Spleen (tissue), 11 donors: ENCODE measurements at regions not wholly inside any gene's neighbourhood (a gene's known extent, or its start where the extent isn't known, plus 50 kb on each side); places are given as distances from the start of the nearest gene placed in this dataset.

ENCODE experiments used
- DNase-seq: peaks from one replicate; pipeline ENCODE4 v3.0.0-alpha.2; 2020
- H3K27ac ChIP-seq, 8 donors: fragments of 200-600 bp; sonication (generic) in 7 of 8; 1 replicate in 4 of 8; 2 replicates in 4 of 8; pipeline versions ENCODE4 v1.5.0 to v1.8.0; 2016 to 2021; ENCODE audit warnings: inconsistent platforms in 4 of 8, mild to moderate bottlenecking in 4 of 8, moderate library complexity in 1 of 8
- H3K27me3 ChIP-seq, 7 donors: fragments of 200-600 bp; sonication (generic) in 6 of 7; replicated peaks in 1 of 7; 1 replicate in 4 of 7; 2 replicates in 3 of 7; pipeline versions ENCODE4 v1.5.0 to v1.8.0; 2016 to 2021; ENCODE audit warnings: inconsistent platforms in 3 of 7, mild to moderate bottlenecking in 1 of 7
- H3K36me3 ChIP-seq, 6 donors: fragments of 200-600 bp; sonication (generic) in 5 of 6; 1 replicate in 4 of 6; 2 replicates in 2 of 6; pipeline versions ENCODE4 v1.5.0 to v1.8.0; 2016 to 2021; ENCODE audit warnings: inconsistent platforms in 2 of 6
- H3K4me1 ChIP-seq, 6 donors: fragments of 200-600 bp; sonication (generic) in 5 of 6; 1 replicate in 3 of 6; 2 replicates in 3 of 6; pipeline versions ENCODE4 v1.5.0 to v1.8.0; 2016 to 2021; ENCODE audit warnings: inconsistent platforms in 3 of 6
- H3K4me3 ChIP-seq, 8 donors: fragments of 200-600 bp; sonication (generic) in 7 of 8; 1 replicate in 4 of 8; 2 replicates in 4 of 8; pipeline versions ENCODE4 v1.5.0 to v1.8.0; 2016 to 2021; ENCODE audit warnings: inconsistent platforms in 4 of 8, mild to moderate bottlenecking in 4 of 8, moderate library complexity in 2 of 8
- H3K9me3 ChIP-seq, 8 donors: fragments of 200-600 bp; sonication (generic) in 7 of 8; 1 replicate in 4 of 8; 2 replicates in 4 of 8; pipeline versions ENCODE4 v1.5.0 to v1.8.0; 2016 to 2021; ENCODE audit warnings: inconsistent platforms in 4 of 8
- CTCF ChIP-seq, 11 experiments: fragments of 200-600 bp in 7 of 11; fragments of 450-650 bp in 4 of 11; sonication (generic) in 4 of 11; IDR thresholded peaks in 8 of 11; conservative IDR thresholded peaks in 3 of 11; 1 replicate in 7 of 11; 2 replicates in 4 of 11; pipeline versions ENCODE4 v1.4.0 to v1.8.0; 2016 to 2021; ENCODE audit warnings: antibody characterized with exemption in 11 of 11, inconsistent platforms in 4 of 11, mild to moderate bottlenecking in 1 of 11
- POLR2A ChIP-seq, 3 donors: fragments of 450-650 bp; IDR thresholded peaks; one replicate each; pipeline ENCODE4 v1.5.1; 2017; ENCODE audit warnings: antibody characterized with exemption in 3 of 3, mild to moderate bottlenecking in 1 of 3
- POLR2AphosphoS5 ChIP-seq, 3 donors: sonication (generic); formaldehyde crosslinking; IDR thresholded peaks; one replicate each; pipeline ENCODE4 v1.5.1; 2017; ENCODE audit warnings: antibody characterized with exemption in 3 of 3
- WGBS, 5 donors: extraction: QIAGEN DNeasy Blood & Tissue Kit in 3 of 5; methylation state at CpG; one replicate each; pipeline versions ENCODE4 v1.1.5 to v1.1.7; 2013 to 2018; 5-methylcytosine and 5-hydroxymethylcytosine counted together
- intact Hi-C: fragments of 100-400 bp; cut with DNase I; formaldehyde crosslinking; loops from one replicate; pipeline ENCODE4 v1.15.0; 2023; ENCODE audit warnings: low total_unique reads
- donor health status: healthy with polysubstance abuse.
- donor health status: DM: no; HTN: no; CAD: no; lungs with moderate emphysema.
- donor health status: DM: no; HTN: no; CAD: no.
- donor health status: Bipolar disorder and iron deficiency.
- donor health status: healthy.
- donor health status: DM: no; HTN: no; CAD: no.
- donor health status: DM: yes; HTN: yes; CAD: no.

GRCh38 chr15:31828594-31828993 lies 201.7 kb upstream of the CHRNA7 start:
- no peaks in the 10 kb centered on the region for H3K36me3 ChIP-seq
- no peaks in the 10 kb centered on the region for H3K9me3 ChIP-seq
- 90 to 97% (median 93%) methylated on average over 3 of the region's 3 CpGs for WGBS, 5 donors
- no peak for DNase-seq
- no peak overlapping the region for H3K27ac ChIP-seq
- intact Hi-C loops, result no loop called here
- no peak for TF ChIP-seq POLR2A (IDR thresholded peaks at IDR 0.05)
- TF ChIP-seq CTCF (IDR thresholded peaks at IDR 0.05 in 8 of 11, conservative IDR thresholded peaks at IDR 0.05 in 3 of 11), result no peak
- TF ChIP-seq POLR2AphosphoS5 (IDR thresholded peaks at IDR 0.05), result no peak
- H3K4me1 ChIP-seq, result no peaks in the 10 kb centered on the region
- no peak overlapping the region for H3K4me3 ChIP-seq
- H3K27me3 ChIP-seq, result no peaks in the 10 kb centered on the region

- DNase-seq, result no peak
- Histone ChIP-seq H3K36me3 (no peaks in the 10 kb centered on the region), H3K4me3 (no peak overlapping the region), H3K9me3 (no peaks in the 10 kb centered on the region), H3K27me3 (no peaks in the 10 kb centered on the region), H3K4me1 (no peaks in the 10 kb centered on the region), H3K27ac (no peak overlapping the region)
- WGBS, 5 donors, result 59 to 89% (median 83%) methylated on average over 1 of the region's 1 CpG
- TF ChIP-seq POLR2A (IDR thresholded peaks at IDR 0.05), result no peak
- TF ChIP-seq CTCF (IDR thresholded peaks at IDR 0.05 in 8 of 11, conservative IDR thresholded peaks at IDR 0.05 in 3 of 11), result no peak
- no peak for TF ChIP-seq POLR2AphosphoS5 (IDR thresholded peaks at IDR 0.05)
- intact Hi-C loops, result no loop called here
Measured at GRCh38 chr15:31830591-31830990, 199.7 kb upstream of the CHRNA7 start.

DNA sequence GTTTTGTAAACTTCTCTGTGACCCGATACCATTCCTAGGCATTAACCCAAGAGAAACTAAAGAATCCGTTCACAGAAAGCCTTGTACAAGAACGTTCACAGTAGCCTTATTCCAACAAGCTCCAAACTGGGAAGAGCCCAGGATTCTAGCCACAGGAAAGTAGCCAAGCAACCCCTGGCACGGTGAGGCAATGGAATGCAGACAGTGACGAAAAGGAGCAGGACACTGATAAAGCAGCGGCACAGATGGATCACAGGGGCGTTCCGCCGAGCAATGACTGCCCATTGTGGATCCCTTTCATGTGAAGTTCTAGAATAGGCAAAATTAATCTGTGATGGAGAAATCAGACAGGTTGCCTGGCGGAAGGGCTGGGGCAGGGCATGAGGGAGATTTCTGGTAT lies 198.7 kb upstream of the CHRNA7 start:
- 78 to 94% (median 87%) methylated on average over 10 of the region's 10 CpGs for WGBS, 5 donors
- Histone ChIP-seq H3K27ac (no peak overlapping the region), H3K27me3 (no peaks in the 10 kb centered on the region), H3K36me3 (no peaks in the 10 kb centered on the region), H3K4me3 (no peak overlapping the region), H3K4me1 (no peaks in the 10 kb centered on the region), H3K9me3 (no peaks in the 10 kb centered on the region)
- DNase-seq, result no peak
- intact Hi-C loops, result no loop called here
- no peak for TF ChIP-seq POLR2AphosphoS5 (IDR thresholded peaks at IDR 0.05)
- TF ChIP-seq CTCF (IDR thresholded peaks at IDR 0.05 in 8 of 11, conservative IDR thresholded peaks at IDR 0.05 in 3 of 11), result no peak
- TF ChIP-seq POLR2A (IDR thresholded peaks at IDR 0.05), result no peak

DNA sequence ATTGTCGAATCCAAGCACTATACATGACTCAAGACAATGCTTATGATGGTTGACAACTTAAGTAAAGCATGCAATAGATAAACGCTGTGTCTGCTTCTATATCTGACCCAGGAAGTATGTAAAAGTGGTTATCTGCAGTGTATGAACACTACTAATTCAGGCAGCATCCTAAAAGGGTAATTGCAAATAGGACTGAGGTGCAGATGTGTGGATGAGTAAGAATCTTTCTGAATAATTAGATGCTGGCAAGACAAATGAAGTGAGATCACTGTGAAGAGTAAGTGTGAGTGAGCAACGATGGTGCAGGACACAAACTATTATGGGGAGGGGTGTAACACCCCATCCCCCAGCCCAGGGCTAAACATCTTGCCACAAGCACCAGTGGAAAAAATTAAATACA lies 195.7 kb upstream of the CHRNA7 start:
- DNase-seq, result no peak
- H3K27me3 ChIP-seq, result peaks cover 0 to 8% (median 0%) of the 10 kb centered on the region in 7 donors
- 70 to 80% (median 75%) methylated on average over 3 of the region's 3 CpGs for WGBS, 5 donors
- H3K9me3 ChIP-seq, result no peaks in the 10 kb centered on the region
- intact Hi-C loops, result no loop called here
- no peaks in the 10 kb centered on the region for H3K4me1 ChIP-seq
- no peak overlapping the region for H3K27ac ChIP-seq
- H3K36me3 ChIP-seq, result no peaks in the 10 kb centered on the region
- TF ChIP-seq CTCF (IDR thresholded peaks at IDR 0.05 in 8 of 11, conservative IDR thresholded peaks at IDR 0.05 in 3 of 11) (no peak), POLR2AphosphoS5 (IDR thresholded peaks at IDR 0.05) (no peak), POLR2A (IDR thresholded peaks at IDR 0.05) (no peak)
- no peak overlapping the region for H3K4me3 ChIP-seq
